Activated CD8-positive, alpha-beta T cell treated with anti-CD3 and anti-CD28 coated beads for 36 hours (primary cell): ENCODE measurements at regions not wholly inside any gene's neighbourhood (a gene's known extent, or its start where the extent isn't known, plus 50 kb on each side); places are given as distances from the start of the nearest gene placed in this dataset.

Experiments
- ATAC-seq: fragments of 200-7000 bp; cut with Tn5 transposase; one replicate; pipeline ENCODE4 v1.10.0; 2021; ENCODE audit warnings: mild to moderate bottlenecking, moderate library complexity
- CTCF ChIA-PET: fragments of 350-600 bp; sonication (Branson Sonifier 250); formaldehyde crosslinking; loops from one replicate; lab custom pipeline; 2021; ENCODE audit warnings: antibody characterized with exemption; lab: Charles Lee
- POLR2A ChIA-PET: fragments of 350-600 bp; sonication (Branson Sonifier 250); formaldehyde crosslinking; loops from one replicate; lab custom pipeline; 2021; ENCODE audit warnings: antibody characterized with exemption; lab: Charles Lee
- DNase-seq: peaks from one replicate; pipeline ENCODE4 v3.0.0-alpha.2; 2020
- H3K27ac Mint-ChIP-seq: one replicate; pipeline ENCODE4 v1.8.0; 2021; ENCODE audit warnings: mild to moderate bottlenecking, mixed read lengths
- H3K27me3 Mint-ChIP-seq: one replicate; pipeline ENCODE4 v1.8.0; 2021; ENCODE audit warnings: mixed read lengths
- H3K36me3 Mint-ChIP-seq: one replicate; pipeline ENCODE4 v1.8.0; 2021; ENCODE audit warnings: low read depth, mixed read lengths
- H3K4me1 Mint-ChIP-seq: one replicate; pipeline ENCODE4 v1.8.0; 2021; ENCODE audit warnings: low read depth, mixed read lengths
- H3K4me3 Mint-ChIP-seq: one replicate; pipeline ENCODE4 v1.8.0; 2021; ENCODE audit warnings: mild to moderate bottlenecking, moderate library complexity, mixed read lengths
- H3K9me3 Mint-ChIP-seq: one replicate; pipeline ENCODE4 v1.8.0; 2021; ENCODE audit warnings: mixed read lengths
- intact Hi-C: fragments of 100-400 bp; cut with micrococcal nuclease; formaldehyde crosslinking; loops from one replicate; pipeline ENCODE4 v1.10.0; 2022
- TF ChIP-seq, protein P1 (sequence below): fragments of 200-600 bp; IDR thresholded peaks from one replicate; pipeline ENCODE4 v1.8.0; 2022; ENCODE audit warnings: antibody characterized with exemption, mild to moderate bottlenecking

GRCh38 chr7:131066635-131067034 lies 261.0 kb upstream of the MKLN1 start:
- ChIA-PET CTCF (interaction anchor here (0.7 to 4.1 kb wide), 7 partner anchors 8 to 358 kb away, joined by 3 to 38 read pairs (median 3); no protein-coding TSS in a partner anchor), POLR2A (interaction anchor here (0.5 to 1.2 kb wide), 3 partner anchors 22 to 108 kb away, joined by 3 read pairs; no protein-coding TSS in a partner anchor)
- no peaks in the 10 kb centered on the region for H3K9me3 Mint-ChIP-seq
- H3K36me3 Mint-ChIP-seq = peaks cover 18% of the 10 kb centered on the region
- H3K4me1 Mint-ChIP-seq = peaks cover 67% of the 10 kb centered on the region
- ATAC-seq = no peak
- H3K4me3 Mint-ChIP-seq = no peak overlapping the region
- TF ChIP-seq, protein P1, sequence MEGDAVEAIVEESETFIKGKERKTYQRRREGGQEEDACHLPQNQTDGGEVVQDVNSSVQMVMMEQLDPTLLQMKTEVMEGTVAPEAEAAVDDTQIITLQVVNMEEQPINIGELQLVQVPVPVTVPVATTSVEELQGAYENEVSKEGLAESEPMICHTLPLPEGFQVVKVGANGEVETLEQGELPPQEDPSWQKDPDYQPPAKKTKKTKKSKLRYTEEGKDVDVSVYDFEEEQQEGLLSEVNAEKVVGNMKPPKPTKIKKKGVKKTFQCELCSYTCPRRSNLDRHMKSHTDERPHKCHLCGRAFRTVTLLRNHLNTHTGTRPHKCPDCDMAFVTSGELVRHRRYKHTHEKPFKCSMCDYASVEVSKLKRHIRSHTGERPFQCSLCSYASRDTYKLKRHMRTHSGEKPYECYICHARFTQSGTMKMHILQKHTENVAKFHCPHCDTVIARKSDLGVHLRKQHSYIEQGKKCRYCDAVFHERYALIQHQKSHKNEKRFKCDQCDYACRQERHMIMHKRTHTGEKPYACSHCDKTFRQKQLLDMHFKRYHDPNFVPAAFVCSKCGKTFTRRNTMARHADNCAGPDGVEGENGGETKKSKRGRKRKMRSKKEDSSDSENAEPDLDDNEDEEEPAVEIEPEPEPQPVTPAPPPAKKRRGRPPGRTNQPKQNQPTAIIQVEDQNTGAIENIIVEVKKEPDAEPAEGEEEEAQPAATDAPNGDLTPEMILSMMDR = no peak
- DNase-seq = no peak
- intact Hi-C loops = loop anchor here (5.0 to 10.0 kb wide), 2 partner anchors 36 to 358 kb away; no protein-coding TSS in a partner anchor
- no peaks in the 10 kb centered on the region for H3K27me3 Mint-ChIP-seq
- H3K27ac Mint-ChIP-seq = peak overlapping the region; percentile 78

- Mint-ChIP-seq H3K27ac (peak overlapping the region; percentile 78), H3K36me3 (peaks cover 15% of the 10 kb centered on the region), H3K4me3 (no peak overlapping the region), H3K4me1 (peaks cover 73% of the 10 kb centered on the region), H3K27me3 (no peaks in the 10 kb centered on the region), H3K9me3 (no peaks in the 10 kb centered on the region)
- ATAC-seq (no peak), DNase-seq (no peak)
- intact Hi-C loops = loop anchor here (5.0 to 10.0 kb wide), 2 partner anchors 35 to 358 kb away; no protein-coding TSS in a partner anchor
- TF ChIP-seq, protein P1 = no peak
- POLR2A ChIA-PET = interaction anchor here (0.5 to 1.2 kb wide), 3 partner anchors 22 to 109 kb away, joined by 3 read pairs; no protein-coding TSS in a partner anchor
- CTCF ChIA-PET = interaction anchor here (0.7 to 4.1 kb wide), 9 partner anchors 9 to 357 kb away, joined by 3 to 38 read pairs (median 3); no protein-coding TSS in a partner anchor
Observed at GRCh38 chr7:131067220-131067619, 260.5 kb upstream of the MKLN1 start.

DNA sequence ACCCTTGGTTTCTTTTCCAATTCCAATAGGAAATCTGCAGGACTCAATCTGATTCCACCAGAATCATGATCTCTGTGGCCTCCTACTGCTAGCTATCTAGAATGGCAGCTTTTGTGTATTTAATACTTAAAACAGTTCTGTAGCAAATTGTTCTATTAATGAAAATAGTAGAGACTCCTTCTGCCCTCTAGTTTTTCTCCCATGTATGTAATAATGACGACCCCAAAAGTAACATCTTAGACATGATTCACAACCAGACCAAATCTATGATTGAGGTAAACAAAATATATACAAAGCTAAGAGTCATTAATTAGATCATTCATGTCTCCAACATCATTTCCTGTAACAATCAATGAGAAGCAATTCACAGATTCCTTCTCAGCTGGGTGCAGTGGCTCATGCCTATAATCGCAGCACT lies 259.1 kb upstream of the MKLN1 start:
- ChIA-PET POLR2A (interaction anchor here (0.9 to 2.0 kb wide), 6 partner anchors 9 to 257 kb away, joined by 3 to 10 read pairs (median 4); no protein-coding TSS in a partner anchor), CTCF (interaction anchor here (0.6 to 4.1 kb wide), 24 partner anchors 10 to 479 kb away, joined by 3 to 38 read pairs (median 4); no protein-coding TSS in a partner anchor)
- Mint-ChIP-seq H3K27me3 (no peaks in the 10 kb centered on the region), H3K9me3 (no peaks in the 10 kb centered on the region), H3K36me3 (peaks cover 21% of the 10 kb centered on the region), H3K4me1 (peaks cover 79% of the 10 kb centered on the region), H3K4me3 (no peak overlapping the region), H3K27ac (peak overlapping the region; percentile 68)
- intact Hi-C loops = loop anchor here (5.0 to 10.0 kb wide), 2 partner anchors 34 to 356 kb away; no protein-coding TSS in a partner anchor
- DNase-seq = no peak
- TF ChIP-seq, protein P1 = no peak
- ATAC-seq = no peak

- ATAC-seq (no peak), DNase-seq (peak; percentile 37)
- CTCF ChIA-PET = interaction anchor here (0.6 to 2.2 kb wide), 8 partner anchors 9 to 356 kb away, joined by 3 to 7 read pairs (median 3); no protein-coding TSS in a partner anchor
- intact Hi-C loops = loop anchor here (10.0 kb wide), 1 partner anchor 253 kb away; the partner anchor contains the start of gene MKLN1
- peak overlapping the region; percentile 83 for H3K27ac Mint-ChIP-seq
- H3K27me3 Mint-ChIP-seq = no peaks in the 10 kb centered on the region
- peak overlapping the region; percentile 24 for H3K4me3 Mint-ChIP-seq
- H3K9me3 Mint-ChIP-seq = no peaks in the 10 kb centered on the region
- TF ChIP-seq, protein P1 = peak; percentile 55
- peaks cover 84% of the 10 kb centered on the region for H3K4me1 Mint-ChIP-seq
- POLR2A ChIA-PET = no interaction called here
- peaks cover 28% of the 10 kb centered on the region for H3K36me3 Mint-ChIP-seq
Observed at GRCh38 chr7:131071786-131072504, 255.7 kb upstream of the MKLN1 start.
